ENCODE measurements at regions not wholly inside any gene's neighbourhood (a gene's known extent, or its start where the extent isn't known, plus 50 kb on each side); places are given as distances from the start of the nearest gene placed in this dataset.

DNA sequence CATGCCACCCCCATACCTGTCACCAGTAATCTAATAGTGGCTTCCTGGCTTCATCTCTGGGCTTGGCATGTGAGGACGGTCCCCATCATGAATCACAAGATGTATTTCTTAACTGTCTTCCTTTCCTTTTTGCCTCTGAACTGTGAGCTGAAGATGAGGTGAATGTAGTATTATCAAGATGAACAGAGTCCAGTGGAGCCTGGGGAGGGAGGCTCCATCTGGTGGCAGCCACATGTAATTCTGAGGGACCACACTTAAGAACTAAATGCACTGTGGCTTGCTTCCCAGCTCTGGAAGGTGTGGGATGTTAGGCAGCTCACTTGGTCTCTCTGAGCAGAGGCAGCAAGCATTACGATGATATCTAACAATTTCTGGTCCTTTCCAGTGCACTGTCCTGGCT, 354.9 kb upstream of the ASIC2 start:
- ChIA-PET CTCF (no interaction called here), POLR2A (no interaction called here)
- H3K27me3 Mint-ChIP-seq = peaks cover 16 to 19% of the 10 kb centered on the region in 2 donors
- 33% methylated on average over 1 of the region's 2 CpGs for WGBS (ENCODE audit: insufficient coverage)
- Histone ChIP-seq H3K4me3 (ENCODE audit: control insufficient read depth in 1 of 2, extremely low read depth in 1 of 2, low read length in 1 of 2) (no peak overlapping the region), H3K9me3 (no peaks in the 10 kb centered on the region), H3K27ac (ENCODE audit: low read length) (no peak overlapping the region), H3K36me3 (ENCODE audit: control insufficient read depth in 2 of 2, extremely low read depth in 1 of 2, insufficient read depth in 1 of 2, low read length in 1 of 2) (no peaks in the 10 kb centered on the region), H3K4me1 (ENCODE audit: control insufficient read depth in 1 of 2, extremely low read depth in 1 of 2, insufficient read depth in 2 of 2, low read length in 2 of 2) (no peaks in the 10 kb centered on the region), H3K27me3 (replicated peaks in 1 of 2; ENCODE audit: control insufficient read depth in 2 of 2, extremely low read depth in 1 of 2, insufficient read depth in 2 of 2, low read length in 1 of 2) (peaks cover 0 to 9% of the 10 kb centered on the region in 2 experiments)
- H3K9me3 Mint-ChIP-seq = peaks cover 0 to 9% (median 0%) of the 10 kb centered on the region in 3 donors
- no peak for ATAC-seq (replicated peaks in 1 of 4)
- H3K4me3 Mint-ChIP-seq = no peak overlapping the region
- no peak for DNase-seq
- no peaks in the 10 kb centered on the region for H3K36me3 Mint-ChIP-seq
- no peak overlapping the region for H3K27ac Mint-ChIP-seq
- H3K4me1 Mint-ChIP-seq = no peaks in the 10 kb centered on the region

DNA sequence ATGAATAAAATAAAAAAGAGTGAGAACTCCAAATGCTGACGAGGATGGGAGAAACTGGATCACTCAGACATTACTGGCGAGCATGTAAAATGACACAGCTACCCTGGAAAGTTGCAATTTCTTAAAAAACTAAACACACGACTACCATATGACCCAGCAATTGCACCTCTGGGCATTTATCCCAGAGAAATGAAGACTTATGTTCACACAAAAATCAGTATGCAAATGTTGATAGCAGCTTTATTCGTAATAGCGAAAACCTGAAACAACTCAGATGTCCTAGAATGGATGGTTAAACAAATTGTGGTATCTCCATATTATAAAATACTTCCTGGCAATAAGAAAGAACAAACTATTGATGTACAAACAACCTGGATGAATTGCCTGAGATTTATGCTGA, 357.2 kb upstream of the ASIC2 start:
- no peak for DNase-seq
- ChIA-PET CTCF (no interaction called here), POLR2A (no interaction called here)
- no peak overlapping the region for H3K4me3 ChIP-seq (ENCODE audit: control insufficient read depth in 1 of 2, extremely low read depth in 1 of 2, low read length in 1 of 2)
- no peaks in the 10 kb centered on the region for H3K36me3 ChIP-seq (ENCODE audit: control insufficient read depth in 2 of 2, extremely low read depth in 1 of 2, insufficient read depth in 1 of 2, low read length in 1 of 2)
- Mint-ChIP-seq H3K4me3 (no peak overlapping the region), H3K9me3 (no peaks in the 10 kb centered on the region), H3K27ac (no peak overlapping the region), H3K4me1 (no peaks in the 10 kb centered on the region), H3K27me3 (peaks cover 12 to 15% of the 10 kb centered on the region in 2 donors), H3K36me3 (no peaks in the 10 kb centered on the region)
- no peaks in the 10 kb centered on the region for H3K4me1 ChIP-seq (ENCODE audit: control insufficient read depth in 1 of 2, extremely low read depth in 1 of 2, insufficient read depth in 2 of 2, low read length in 2 of 2)
- ATAC-seq (replicated peaks in 1 of 4) = no peak
- peaks cover 0 to 9% of the 10 kb centered on the region in 2 experiments for H3K27me3 ChIP-seq (replicated peaks in 1 of 2; ENCODE audit: control insufficient read depth in 2 of 2, extremely low read depth in 1 of 2, insufficient read depth in 2 of 2, low read length in 1 of 2)
- WGBS (ENCODE audit: insufficient coverage) = 92% methylated on average over 2 of the region's 5 CpGs
- no peak overlapping the region for H3K27ac ChIP-seq (ENCODE audit: low read length)
- H3K9me3 ChIP-seq = no peaks in the 10 kb centered on the region

DNA sequence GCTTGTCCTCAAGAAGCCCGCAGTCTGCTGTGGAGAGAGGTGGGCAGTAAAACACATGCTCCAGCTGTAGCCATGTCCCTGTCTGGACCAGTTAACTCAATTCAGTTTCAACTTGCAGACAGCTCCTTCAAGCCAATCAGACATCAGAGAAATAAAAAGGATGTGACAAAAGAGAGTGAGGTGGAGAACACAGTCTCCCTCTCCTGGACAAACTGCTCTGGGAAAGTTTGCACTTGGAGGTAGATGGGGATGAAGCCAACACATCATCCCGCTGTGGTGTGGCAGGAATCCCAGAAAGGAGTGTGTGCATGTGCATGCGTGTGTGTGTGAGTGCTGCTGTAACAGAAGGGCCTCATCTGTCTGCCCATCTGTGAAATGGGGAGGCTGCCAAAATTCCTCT, 358.6 kb upstream of the ASIC2 start:
- Mint-ChIP-seq H3K4me1 (no peaks in the 10 kb centered on the region), H3K4me3 (no peak overlapping the region), H3K27ac (no peak overlapping the region), H3K27me3 (peaks cover 4 to 13% of the 10 kb centered on the region in 2 donors), H3K9me3 (no peaks in the 10 kb centered on the region), H3K36me3 (no peaks in the 10 kb centered on the region)
- Histone ChIP-seq H3K27ac (ENCODE audit: low read length) (no peak overlapping the region), H3K27me3 (replicated peaks in 1 of 2; ENCODE audit: control insufficient read depth in 2 of 2, extremely low read depth in 1 of 2, insufficient read depth in 2 of 2, low read length in 1 of 2) (peaks cover 0 to 9% of the 10 kb centered on the region in 2 experiments), H3K36me3 (ENCODE audit: control insufficient read depth in 2 of 2, extremely low read depth in 1 of 2, insufficient read depth in 1 of 2, low read length in 1 of 2) (no peaks in the 10 kb centered on the region), H3K4me1 (ENCODE audit: control insufficient read depth in 1 of 2, extremely low read depth in 1 of 2, insufficient read depth in 2 of 2, low read length in 2 of 2) (no peaks in the 10 kb centered on the region), H3K9me3 (no peaks in the 10 kb centered on the region), H3K4me3 (ENCODE audit: control insufficient read depth in 1 of 2, extremely low read depth in 1 of 2, low read length in 1 of 2) (no peak overlapping the region)
- no peak for ATAC-seq (replicated peaks in 1 of 4)
- ChIA-PET POLR2A (no interaction called here), CTCF (no interaction called here)
- no CpG with 5 or more reads among the region's 3 CpGs for WGBS (ENCODE audit: insufficient coverage)
- DNase-seq = no peak

DNA sequence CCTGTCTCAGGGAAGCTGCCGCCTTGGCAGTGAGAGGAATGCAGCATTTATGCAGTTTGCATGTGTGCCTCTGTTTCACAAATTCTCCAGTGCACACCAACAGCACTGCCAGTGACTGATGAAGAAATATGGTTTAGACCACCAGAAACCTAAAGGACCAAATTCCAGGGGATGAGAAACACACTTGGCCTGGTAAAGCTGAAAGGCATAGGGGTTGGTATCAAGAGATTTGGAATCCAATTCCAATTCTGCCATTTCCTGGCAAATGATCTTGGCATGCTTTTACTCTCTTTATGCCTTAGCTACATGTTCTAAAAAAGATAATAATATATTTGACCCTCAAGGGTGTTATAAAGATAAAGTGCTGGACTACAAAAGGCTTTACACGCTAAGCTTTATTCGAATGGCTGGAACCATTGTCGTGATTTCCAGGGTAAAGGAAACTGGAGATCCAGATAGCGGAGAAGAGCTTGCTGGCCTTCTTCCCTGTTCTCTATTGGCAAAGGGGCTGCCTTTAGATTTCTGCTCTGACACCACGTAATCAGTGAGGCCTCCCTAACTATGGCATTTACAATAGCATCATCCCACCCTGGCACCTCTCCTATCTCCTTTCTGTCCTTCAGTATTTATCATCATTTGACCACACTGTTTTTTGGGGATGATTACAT, 359.8 kb upstream of the ASIC2 start:
- H3K9me3 Mint-ChIP-seq = no peaks in the 10 kb centered on the region

DNA sequence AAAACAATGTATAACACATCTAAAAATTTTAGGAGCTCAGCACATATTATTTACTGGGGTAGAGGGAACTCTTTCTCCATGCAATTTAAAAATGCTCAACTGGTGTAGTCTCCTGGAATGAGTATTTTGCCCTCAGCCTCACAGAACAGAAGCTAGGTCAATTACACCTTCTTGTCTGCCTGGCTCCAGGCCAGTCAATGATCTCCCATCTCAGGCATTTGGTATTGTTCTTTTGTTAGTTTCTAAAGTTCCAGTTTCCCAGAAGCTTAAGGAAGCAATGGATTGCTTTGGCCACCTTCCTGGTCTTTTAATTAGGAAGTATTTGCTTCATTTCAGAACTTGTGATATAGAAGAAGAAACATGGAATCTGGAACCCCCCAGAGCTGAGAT, 360.3 kb upstream of the ASIC2 start:
- ChIA-PET POLR2A (no interaction called here), CTCF (interaction anchor here in 1 of 2 donors (1.4 kb wide), 1 partner anchor 21 kb away, joined by 5 read pairs; no protein-coding TSS in a partner anchor)
- Mint-ChIP-seq H3K4me3 (no peak overlapping the region), H3K27me3 (peaks cover 2 to 9% of the 10 kb centered on the region in 2 donors), H3K36me3 (no peaks in the 10 kb centered on the region), H3K4me1 (no peaks in the 10 kb centered on the region), H3K27ac (no peak overlapping the region), H3K9me3 (no peaks in the 10 kb centered on the region)
- ATAC-seq (replicated peaks in 1 of 4) (no peak), DNase-seq (no peak)
- no peak overlapping the region for H3K4me3 ChIP-seq (ENCODE audit: control insufficient read depth in 1 of 2, extremely low read depth in 1 of 2, low read length in 1 of 2)
- H3K9me3 ChIP-seq = no peaks in the 10 kb centered on the region
- peaks cover 0 to 3% of the 10 kb centered on the region in 2 experiments for H3K27me3 ChIP-seq (replicated peaks in 1 of 2; ENCODE audit: control insufficient read depth in 2 of 2, extremely low read depth in 1 of 2, insufficient read depth in 2 of 2, low read length in 1 of 2)
- H3K36me3 ChIP-seq (ENCODE audit: control insufficient read depth in 2 of 2, extremely low read depth in 1 of 2, insufficient read depth in 1 of 2, low read length in 1 of 2) = no peaks in the 10 kb centered on the region
- no peaks in the 10 kb centered on the region for H3K4me1 ChIP-seq (ENCODE audit: control insufficient read depth in 1 of 2, extremely low read depth in 1 of 2, insufficient read depth in 2 of 2, low read length in 2 of 2)
- H3K27ac ChIP-seq (ENCODE audit: low read length) = no peak overlapping the region

More for the DNA sequence above, 359.8 kb upstream of the ASIC2 start:
- Mint-ChIP-seq H3K36me3 (no peaks in the 10 kb centered on the region), H3K27ac (no peak overlapping the region), H3K4me1 (no peaks in the 10 kb centered on the region), H3K27me3 (peaks cover 2 to 9% of the 10 kb centered on the region in 2 donors), H3K4me3 (no peak overlapping the region)
- 100% methylated on average over 4 of the region's 6 CpGs for WGBS (ENCODE audit: insufficient coverage)
- Histone ChIP-seq H3K36me3 (ENCODE audit: control insufficient read depth in 2 of 2, extremely low read depth in 1 of 2, insufficient read depth in 1 of 2, low read length in 1 of 2) (no peaks in the 10 kb centered on the region), H3K9me3 (no peaks in the 10 kb centered on the region), H3K27me3 (replicated peaks in 1 of 2; ENCODE audit: control insufficient read depth in 2 of 2, extremely low read depth in 1 of 2, insufficient read depth in 2 of 2, low read length in 1 of 2) (peaks cover 0 to 3% of the 10 kb centered on the region in 2 experiments), H3K4me1 (ENCODE audit: control insufficient read depth in 1 of 2, extremely low read depth in 1 of 2, insufficient read depth in 2 of 2, low read length in 2 of 2) (no peaks in the 10 kb centered on the region), H3K4me3 (ENCODE audit: control insufficient read depth in 1 of 2, extremely low read depth in 1 of 2, low read length in 1 of 2) (no peak overlapping the region), H3K27ac (ENCODE audit: low read length) (no peak overlapping the region)
- DNase-seq = no peak
- CTCF ChIA-PET = no interaction called here
- ATAC-seq (replicated peaks in 1 of 4) = no peak
- POLR2A ChIA-PET = no interaction called here

DNA sequence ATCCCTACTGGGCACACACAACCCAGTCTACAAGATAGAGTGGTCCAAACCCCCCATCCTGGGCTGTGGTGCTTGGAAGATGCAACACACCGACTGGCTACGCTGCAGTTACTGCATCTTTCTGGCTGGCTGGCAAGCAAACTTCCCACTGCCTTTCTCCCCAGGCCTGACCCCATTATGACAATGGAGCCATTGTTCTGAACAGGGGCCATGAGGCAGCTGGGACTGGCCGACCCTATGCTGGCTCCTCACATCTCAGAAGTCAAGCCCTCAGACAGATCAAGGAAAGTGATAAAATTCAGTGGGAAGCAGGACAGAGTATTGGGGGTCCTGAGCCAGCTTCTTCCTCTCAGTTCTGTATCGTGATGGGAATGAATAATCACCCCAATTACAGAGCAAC, 364.1 kb upstream of the ASIC2 start:
- Histone ChIP-seq H3K9me3 (no peaks in the 10 kb centered on the region), H3K27me3 (replicated peaks in 1 of 2; ENCODE audit: control insufficient read depth in 2 of 2, extremely low read depth in 1 of 2, insufficient read depth in 2 of 2, low read length in 1 of 2) (peaks cover 0 to 7% of the 10 kb centered on the region in 2 experiments), H3K27ac (ENCODE audit: low read length) (no peak overlapping the region), H3K36me3 (ENCODE audit: control insufficient read depth in 2 of 2, extremely low read depth in 1 of 2, insufficient read depth in 1 of 2, low read length in 1 of 2) (no peaks in the 10 kb centered on the region), H3K4me3 (ENCODE audit: control insufficient read depth in 1 of 2, extremely low read depth in 1 of 2, low read length in 1 of 2) (no peak overlapping the region), H3K4me1 (ENCODE audit: control insufficient read depth in 1 of 2, extremely low read depth in 1 of 2, insufficient read depth in 2 of 2, low read length in 2 of 2) (no peaks in the 10 kb centered on the region)
- H3K36me3 Mint-ChIP-seq = no peaks in the 10 kb centered on the region
- H3K27me3 Mint-ChIP-seq = peaks cover 0 to 6% of the 10 kb centered on the region in 2 donors
- H3K27ac Mint-ChIP-seq = no peak overlapping the region
- ATAC-seq (replicated peaks in 1 of 4) (no peak), DNase-seq (no peak)
- no peaks in the 10 kb centered on the region for H3K9me3 Mint-ChIP-seq
- POLR2A ChIA-PET = no interaction called here
- CTCF ChIA-PET = no interaction called here
- no peaks in the 10 kb centered on the region for H3K4me1 Mint-ChIP-seq
- 64% methylated on average over 3 of the region's 4 CpGs for WGBS (ENCODE audit: insufficient coverage)
- no peak overlapping the region for H3K4me3 Mint-ChIP-seq

DNA sequence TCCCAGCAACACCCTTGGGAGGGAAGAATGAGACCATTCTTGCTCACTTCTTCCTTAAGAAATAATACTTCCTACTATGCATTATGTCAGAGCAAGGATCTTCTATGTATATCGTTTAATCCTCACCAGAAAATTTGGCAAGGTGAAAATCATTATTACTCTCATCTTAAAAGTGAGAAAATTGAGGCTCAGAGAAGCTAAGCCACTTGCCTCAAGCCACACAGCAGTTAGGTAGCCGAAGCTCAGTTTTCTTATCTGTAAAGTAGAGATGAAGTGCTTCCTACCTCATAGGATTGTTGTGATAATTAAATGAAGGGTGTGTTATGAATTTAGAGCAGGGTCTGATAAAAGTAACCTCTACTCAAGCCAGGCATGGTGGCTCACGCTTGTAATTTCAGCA, 368.9 kb upstream of the ASIC2 start:
- ChIA-PET CTCF (no interaction called here), POLR2A (no interaction called here)
- ATAC-seq (replicated peaks in 1 of 4) = no peak
- Mint-ChIP-seq H3K27me3 (peaks cover 0 to 4% of the 10 kb centered on the region in 2 donors), H3K4me1 (peaks cover under 1 to 3% (median 2%) of the 10 kb centered on the region in 3 donors), H3K4me3 (no peak overlapping the region), H3K9me3 (no peaks in the 10 kb centered on the region), H3K36me3 (no peaks in the 10 kb centered on the region), H3K27ac (no peak overlapping the region)
- H3K36me3 ChIP-seq (ENCODE audit: control insufficient read depth in 2 of 2, extremely low read depth in 1 of 2, insufficient read depth in 1 of 2, low read length in 1 of 2) = no peaks in the 10 kb centered on the region
- peaks cover 0 to 11% of the 10 kb centered on the region in 2 experiments for H3K27me3 ChIP-seq (replicated peaks in 1 of 2; ENCODE audit: control insufficient read depth in 2 of 2, extremely low read depth in 1 of 2, insufficient read depth in 2 of 2, low read length in 1 of 2)
- DNase-seq = no peak
- peaks cover 0 to under 1% of the 10 kb centered on the region in 2 experiments for H3K4me1 ChIP-seq (ENCODE audit: control insufficient read depth in 1 of 2, extremely low read depth in 1 of 2, insufficient read depth in 2 of 2, low read length in 2 of 2)
- H3K27ac ChIP-seq (ENCODE audit: low read length) = no peak overlapping the region
- no peaks in the 10 kb centered on the region for H3K9me3 ChIP-seq
- no peak overlapping the region for H3K4me3 ChIP-seq (ENCODE audit: control insufficient read depth in 1 of 2, extremely low read depth in 1 of 2, low read length in 1 of 2)
- WGBS (ENCODE audit: insufficient coverage) = no CpG with 5 or more reads among the region's 3 CpGs
